ENCODE measurements at regions not wholly inside any gene's neighbourhood (a gene's known extent, or its start where the extent isn't known, plus 50 kb on each side); places are given as distances from the start of the nearest gene placed in this dataset.

DNA sequence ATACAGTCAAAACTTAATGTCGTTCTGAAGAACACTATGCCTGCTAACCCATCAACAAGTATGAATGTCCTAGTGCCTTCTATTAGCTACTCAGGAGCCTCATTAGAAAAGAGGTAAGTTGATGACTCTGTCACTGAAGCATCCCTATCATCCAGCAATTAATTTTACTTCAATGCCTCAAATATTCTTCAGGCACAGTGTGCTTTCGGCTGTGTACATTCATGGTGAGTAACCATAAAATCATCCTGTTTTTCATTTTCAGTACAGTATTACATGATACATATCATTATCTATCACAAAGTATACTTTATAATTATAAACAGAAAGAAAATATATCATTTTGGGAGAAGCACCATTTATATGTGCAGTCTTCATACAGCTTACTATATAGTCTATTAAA lies 495.5 kb upstream of the ZWINT start:
- POLR2A ChIA-PET: no interaction called here
- DNase-seq (ENCODE audit: low spot score) (no peak), ATAC-seq (no peak), FAIRE-seq (no peak)
- Histone ChIP-seq H3K36me3 (replicated peaks in 1 of 2; ENCODE audit: control insufficient read depth in 1 of 2, insufficient read depth in 2 of 2, low read length in 2 of 2) (no peaks in the 10 kb centered on the region), H3K27ac (ENCODE audit: extremely low read length, insufficient read depth, low read length) (no peak overlapping the region), H3K9ac (ENCODE audit: insufficient read depth, low read depth, low read length) (no peak overlapping the region), H3K4me1 (ENCODE audit: insufficient read depth, low read length) (no peaks in the 10 kb centered on the region), H4K20me1 (ENCODE audit: insufficient read depth, low read length) (no peaks in the 10 kb centered on the region), H3K4me2 (ENCODE audit: low read depth, low read length) (no peak overlapping the region), H2AFZ (ENCODE audit: low read length) (no peak overlapping the region), H3K4me3 (replicated peaks in 1 of 3; ENCODE audit: insufficient read depth in 1 of 3, low read depth in 2 of 3, low read length in 3 of 3) (no peak overlapping the region), H3K79me2 (ENCODE audit: insufficient read depth, low read length) (no peaks in the 10 kb centered on the region), H3K27me3 (ENCODE audit: control insufficient read depth in 1 of 2, insufficient read depth in 2 of 2, low read length in 2 of 2) (no peaks in the 10 kb centered on the region), H3K9me3 (ENCODE audit: low read length) (no peaks in the 10 kb centered on the region)
- in situ Hi-C loops (cut with HindIII; ENCODE audit: extremely low pct_ligation_motif_present, low pct_unique_long_range_greater_than_20kb) (no loop called here), intact Hi-C loops (cut with micrococcal nuclease; ENCODE audit: unreplicated experiment) (no loop called here)
- no peak for TF ChIP-seq HOXA3 (CRISPR knock-in tag; IDR thresholded peaks at IDR 0.05)
- no peak for TF ChIP-seq PHF8 (CRISPR knock-in tag; IDR thresholded peaks at IDR 0.05)
- no peak for TF ChIP-seq ZSCAN22 (CRISPR knock-in tag; IDR thresholded peaks at IDR 0.05)
- TF ChIP-seq ZNF569 (CRISPR knock-in tag; IDR thresholded peaks at IDR 0.05; ENCODE audit: borderline replicate concordance): no peak
- no peak for TF ChIP-seq KDM1A (CRISPR knock-in tag; IDR thresholded peaks at IDR 0.05)
- no peak for TF ChIP-seq KMT2A (CRISPR knock-in tag; IDR thresholded peaks at IDR 0.05)
- TF ChIP-seq ZSCAN12 (CRISPR knock-in tag; IDR thresholded peaks at IDR 0.05): no peak
- no peak for TF ChIP-seq FOXJ3 (CRISPR knock-in tag; IDR thresholded peaks at IDR 0.05; ENCODE audit: borderline replicate concordance)
- TF ChIP-seq ZNF3 (CRISPR knock-in tag; IDR thresholded peaks at IDR 0.05): no peak
- no peak for TF ChIP-seq ZNF546 (CRISPR knock-in tag; conservative IDR thresholded peaks at IDR 0.05)
- TF ChIP-seq ZNF264 (CRISPR knock-in tag; IDR thresholded peaks at IDR 0.05): no peak
- no peak for TF ChIP-seq ESRRA (CRISPR knock-in tag; IDR thresholded peaks at IDR 0.05; ENCODE audit: low read depth)
- TF ChIP-seq, protein P1, sequence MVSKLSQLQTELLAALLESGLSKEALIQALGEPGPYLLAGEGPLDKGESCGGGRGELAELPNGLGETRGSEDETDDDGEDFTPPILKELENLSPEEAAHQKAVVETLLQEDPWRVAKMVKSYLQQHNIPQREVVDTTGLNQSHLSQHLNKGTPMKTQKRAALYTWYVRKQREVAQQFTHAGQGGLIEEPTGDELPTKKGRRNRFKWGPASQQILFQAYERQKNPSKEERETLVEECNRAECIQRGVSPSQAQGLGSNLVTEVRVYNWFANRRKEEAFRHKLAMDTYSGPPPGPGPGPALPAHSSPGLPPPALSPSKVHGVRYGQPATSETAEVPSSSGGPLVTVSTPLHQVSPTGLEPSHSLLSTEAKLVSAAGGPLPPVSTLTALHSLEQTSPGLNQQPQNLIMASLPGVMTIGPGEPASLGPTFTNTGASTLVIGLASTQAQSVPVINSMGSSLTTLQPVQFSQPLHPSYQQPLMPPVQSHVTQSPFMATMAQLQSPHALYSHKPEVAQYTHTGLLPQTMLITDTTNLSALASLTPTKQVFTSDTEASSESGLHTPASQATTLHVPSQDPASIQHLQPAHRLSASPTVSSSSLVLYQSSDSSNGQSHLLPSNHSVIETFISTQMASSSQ (IDR thresholded peaks at IDR 0.05; ENCODE audit: low read depth): no peak
- TF ChIP-seq, protein P1 (CRISPR knock-in tag; IDR thresholded peaks at IDR 0.05; ENCODE audit: borderline replicate concordance): no peak
- no peak for TF ChIP-seq ZNF563 (CRISPR knock-in tag; IDR thresholded peaks at IDR 0.05)
- no peak for TF ChIP-seq SOX13 (IDR thresholded peaks at IDR 0.05)
- TF ChIP-seq SOX13 (CRISPR knock-in tag; conservative IDR thresholded peaks at IDR 0.05 in 1 of 2, IDR thresholded peaks at IDR 0.05 in 1 of 2): no peak
- TF ChIP-seq ZZZ3 (CRISPR knock-in tag; IDR thresholded peaks at IDR 0.05; ENCODE audit: borderline replicate concordance): no peak
- TF ChIP-seq ZNF724P (CRISPR knock-in tag; IDR thresholded peaks at IDR 0.05; ENCODE audit: borderline replicate concordance): no peak
- CTCF ChIA-PET (ENCODE audit: low intra/inter-chr PET ratio, low total read pairs): no interaction called here
- WGBS (ENCODE audit: low lambda C conversion rate): 10% methylated on average over 2 of the region's 2 CpGs
- BruUV-seq (replicated peaks): no TSS peak

All from HepG2 (cell line).